ENCODE measurements at regions not wholly inside any gene's neighbourhood (a gene's known extent, or its start where the extent isn't known, plus 50 kb on each side); places are given as distances from the start of the nearest gene placed in this dataset.

DNA sequence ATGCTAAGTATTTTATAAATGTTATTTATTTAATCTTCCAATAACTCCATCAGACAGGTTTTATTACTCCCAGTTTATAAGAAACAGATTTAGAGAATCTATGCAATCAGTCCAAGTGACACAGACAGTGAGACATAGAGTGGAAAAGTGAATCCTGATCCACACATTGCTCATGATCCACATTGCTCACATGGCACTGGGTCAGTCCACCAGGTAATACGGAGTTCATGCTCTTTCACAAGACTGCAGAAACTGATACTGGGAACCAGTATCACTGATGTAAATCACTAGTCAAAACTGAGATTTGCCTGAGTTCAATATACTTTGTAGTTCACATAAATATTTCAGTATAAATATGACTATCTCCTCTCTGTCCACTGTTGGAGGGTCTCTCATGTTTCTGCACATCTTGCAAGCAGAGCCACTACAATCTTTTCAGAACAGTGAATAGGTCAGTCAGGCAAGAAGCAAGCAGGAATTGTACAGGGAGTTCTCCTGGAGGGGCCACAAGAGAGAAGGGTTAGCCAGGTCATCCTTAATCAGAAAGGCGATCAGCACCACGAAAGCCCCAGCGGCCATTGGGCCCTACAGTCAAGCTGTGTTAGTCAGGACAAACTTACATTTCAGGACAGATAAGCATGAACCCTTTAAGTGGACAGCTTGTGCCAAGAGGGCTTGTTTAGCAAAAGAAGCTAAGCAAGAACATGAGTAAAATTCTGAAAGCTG is 275.4 kb upstream of the NR5A2 start:
- Histone ChIP-seq H3K36me3 (no peaks in the 10 kb centered on the region), H3K9me3 (no peaks in the 10 kb centered on the region), H3K27me3 (no peaks in the 10 kb centered on the region), H3K4me1 (no peaks in the 10 kb centered on the region), H3K27ac (no peak overlapping the region), H3K4me3 (no peak overlapping the region)
- TF ChIP-seq, protein P1, sequence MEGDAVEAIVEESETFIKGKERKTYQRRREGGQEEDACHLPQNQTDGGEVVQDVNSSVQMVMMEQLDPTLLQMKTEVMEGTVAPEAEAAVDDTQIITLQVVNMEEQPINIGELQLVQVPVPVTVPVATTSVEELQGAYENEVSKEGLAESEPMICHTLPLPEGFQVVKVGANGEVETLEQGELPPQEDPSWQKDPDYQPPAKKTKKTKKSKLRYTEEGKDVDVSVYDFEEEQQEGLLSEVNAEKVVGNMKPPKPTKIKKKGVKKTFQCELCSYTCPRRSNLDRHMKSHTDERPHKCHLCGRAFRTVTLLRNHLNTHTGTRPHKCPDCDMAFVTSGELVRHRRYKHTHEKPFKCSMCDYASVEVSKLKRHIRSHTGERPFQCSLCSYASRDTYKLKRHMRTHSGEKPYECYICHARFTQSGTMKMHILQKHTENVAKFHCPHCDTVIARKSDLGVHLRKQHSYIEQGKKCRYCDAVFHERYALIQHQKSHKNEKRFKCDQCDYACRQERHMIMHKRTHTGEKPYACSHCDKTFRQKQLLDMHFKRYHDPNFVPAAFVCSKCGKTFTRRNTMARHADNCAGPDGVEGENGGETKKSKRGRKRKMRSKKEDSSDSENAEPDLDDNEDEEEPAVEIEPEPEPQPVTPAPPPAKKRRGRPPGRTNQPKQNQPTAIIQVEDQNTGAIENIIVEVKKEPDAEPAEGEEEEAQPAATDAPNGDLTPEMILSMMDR (IDR thresholded peaks at IDR 0.05), result no peak
- intact Hi-C loops (cut with DNase I), result no loop called here
- no peak for DNase-seq (ENCODE audit: low spot score in 2 of 2)

DNA sequence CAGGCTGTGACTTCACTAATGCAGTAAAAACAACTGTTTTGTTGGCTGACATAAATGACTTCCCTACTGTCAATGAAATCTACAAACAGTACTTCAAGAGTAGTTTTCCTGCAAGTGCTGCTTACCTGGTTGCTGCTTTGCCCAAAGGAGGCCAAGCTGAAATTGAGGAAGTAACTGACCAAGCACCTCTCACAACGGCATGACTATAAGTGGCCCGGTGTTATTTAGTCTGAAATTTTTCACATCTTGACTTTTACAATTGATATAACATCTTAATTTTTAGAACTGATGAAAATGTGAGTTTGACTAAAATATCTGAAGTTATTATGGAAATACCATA is 274.9 kb upstream of the NR5A2 start:
- intact Hi-C loops (cut with DNase I), result no loop called here
- no peak overlapping the region for H3K4me3 ChIP-seq
- no peaks in the 10 kb centered on the region for H3K9me3 ChIP-seq
- TF ChIP-seq, protein P1 (IDR thresholded peaks at IDR 0.05), result no peak
- no peaks in the 10 kb centered on the region for H3K27me3 ChIP-seq
- H3K27ac ChIP-seq, result no peak overlapping the region
- no peaks in the 10 kb centered on the region for H3K36me3 ChIP-seq
- DNase-seq (ENCODE audit: low spot score in 2 of 2), result no peak
- H3K4me1 ChIP-seq, result no peaks in the 10 kb centered on the region

DNA sequence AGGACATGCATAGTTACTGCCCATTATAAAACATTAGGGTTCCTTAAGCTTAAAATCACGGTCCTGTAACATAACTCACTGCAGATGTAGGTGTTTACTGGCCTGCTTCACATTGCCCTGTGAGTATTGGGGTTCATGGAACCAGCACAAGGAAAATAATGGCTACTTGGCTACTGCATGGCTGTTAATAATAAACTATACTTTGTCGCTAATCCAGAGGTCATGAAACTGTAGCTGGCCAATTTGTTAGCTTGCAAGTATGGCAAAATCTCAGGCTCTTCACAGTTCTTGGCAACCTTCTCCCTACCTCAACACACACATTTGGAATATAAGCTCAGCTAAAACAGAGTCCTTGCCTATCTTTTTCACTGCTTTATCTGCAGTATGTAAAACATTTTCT is 274.0 kb upstream of the NR5A2 start:
- TF ChIP-seq, protein P1 (IDR thresholded peaks at IDR 0.05), result no peak
- Histone ChIP-seq H3K4me1 (no peaks in the 10 kb centered on the region), H3K27ac (no peak overlapping the region), H3K36me3 (no peaks in the 10 kb centered on the region), H3K27me3 (no peaks in the 10 kb centered on the region), H3K9me3 (no peaks in the 10 kb centered on the region), H3K4me3 (no peak overlapping the region)
- intact Hi-C loops (cut with DNase I), result no loop called here
- no peak for DNase-seq (ENCODE audit: low spot score in 2 of 2)

DNA sequence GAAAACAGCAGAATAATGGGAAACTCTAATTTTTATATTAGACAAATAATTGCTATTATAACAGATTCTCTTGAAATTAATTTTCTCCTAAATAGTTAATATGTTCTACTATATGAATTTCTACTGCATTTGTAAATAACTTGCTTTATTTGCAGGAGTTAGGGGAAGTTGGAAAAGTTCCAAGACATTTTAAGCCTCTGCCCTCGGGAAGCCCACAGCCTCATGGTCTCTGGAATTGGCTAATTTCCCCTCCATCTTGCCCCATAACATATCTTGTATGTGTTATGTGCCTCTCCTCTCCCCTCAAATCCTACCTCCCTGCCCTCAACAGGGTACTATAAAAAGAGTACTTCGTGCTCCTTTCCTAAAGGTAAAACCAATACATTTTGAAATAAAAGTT is 271.4 kb upstream of the NR5A2 start:
- no peak overlapping the region for H3K4me3 ChIP-seq
- no peaks in the 10 kb centered on the region for H3K27me3 ChIP-seq
- H3K4me1 ChIP-seq, result no peaks in the 10 kb centered on the region
- H3K27ac ChIP-seq, result no peak overlapping the region
- intact Hi-C loops (cut with DNase I), result no loop called here
- DNase-seq (ENCODE audit: low spot score in 2 of 2), result no peak
- H3K36me3 ChIP-seq, result no peaks in the 10 kb centered on the region
- TF ChIP-seq, protein P1 (IDR thresholded peaks at IDR 0.05), result no peak
- no peaks in the 10 kb centered on the region for H3K9me3 ChIP-seq

GRCh38 chr1:199758626-199759255 is 268.8 kb upstream of the NR5A2 start:
- no peak for DNase-seq (ENCODE audit: low spot score in 2 of 2)
- H3K4me3 ChIP-seq, result no peak overlapping the region
- TF ChIP-seq, protein P1 (IDR thresholded peaks at IDR 0.05), result no peak
- H3K36me3 ChIP-seq, result no peaks in the 10 kb centered on the region
- no peaks in the 10 kb centered on the region for H3K4me1 ChIP-seq
- H3K9me3 ChIP-seq, result no peaks in the 10 kb centered on the region
- no peak overlapping the region for H3K27ac ChIP-seq
- intact Hi-C loops (cut with DNase I), result no loop called here
- no peaks in the 10 kb centered on the region for H3K27me3 ChIP-seq

All from ascending aorta (tissue), 2 donors.